Activated CD4-positive, alpha-beta T cell treated with anti-CD3 and anti-CD28 coated beads, Interleukin-2, amount 50 U/mL, for 4 hours (primary cell): ENCODE measurements at regions not wholly inside any gene's neighbourhood (a gene's known extent, or its start where the extent isn't known, plus 50 kb on each side); places are given as distances from the start of the nearest gene placed in this dataset.

Source experiments
- DNase-seq, 2 experiments: peaks; one replicate each; pipeline ENCODE4 v3.0.0-alpha.2; 2020

DNA sequence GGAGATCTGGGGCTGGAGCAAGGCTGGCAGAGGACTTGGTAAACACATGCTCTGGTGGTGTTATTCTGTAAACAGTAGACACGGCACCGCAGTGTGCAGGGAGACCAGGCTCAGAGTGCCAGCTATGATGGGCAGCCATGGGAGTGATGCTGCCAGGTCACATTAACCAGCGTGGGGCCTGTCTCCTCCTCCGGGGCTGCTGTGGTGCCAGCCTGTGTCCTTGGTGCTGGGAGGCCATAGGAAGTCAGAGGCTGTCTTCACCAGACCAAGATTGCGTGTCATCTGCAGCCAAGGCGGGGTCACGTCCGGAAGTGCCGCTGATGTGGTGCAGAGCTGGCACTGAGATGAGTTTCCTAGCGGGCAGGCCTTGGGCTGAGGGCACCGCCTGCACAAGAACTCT, 236.0 kb downstream of the GLRX3 start:
- no peak for DNase-seq

- no peak for DNase-seq
These were observed 236.7 kb downstream of the GLRX3 start for GRCh38 chr10:130372866-130373265.

DNA sequence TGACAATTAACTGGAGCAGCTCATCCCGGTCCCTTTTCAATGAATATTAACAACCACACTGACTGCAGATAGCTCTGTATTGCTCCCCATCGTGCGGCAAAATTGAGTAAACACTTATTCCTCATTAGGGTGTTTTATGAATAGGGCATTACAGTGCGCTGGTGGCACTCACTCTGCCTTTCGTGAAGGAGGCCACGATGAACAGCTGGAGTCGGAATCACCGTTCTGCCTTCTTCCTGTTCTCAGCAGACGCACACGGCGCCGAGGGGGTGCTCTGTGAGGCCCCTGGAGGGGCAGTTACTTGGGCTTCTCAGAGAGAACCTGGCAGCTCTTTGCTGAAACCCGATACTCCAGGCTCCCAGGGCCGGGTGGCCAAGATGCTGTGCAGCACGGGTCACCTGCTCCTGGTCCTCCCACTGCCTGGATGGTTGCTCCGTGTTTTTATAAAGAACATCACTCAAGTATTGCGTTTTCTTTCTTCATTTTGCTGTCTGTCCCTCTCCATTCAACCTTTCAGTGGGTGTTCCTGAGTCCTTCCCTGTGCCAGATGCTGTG, 241.9 kb downstream of the GLRX3 start:
- DNase-seq: no peak

DNA sequence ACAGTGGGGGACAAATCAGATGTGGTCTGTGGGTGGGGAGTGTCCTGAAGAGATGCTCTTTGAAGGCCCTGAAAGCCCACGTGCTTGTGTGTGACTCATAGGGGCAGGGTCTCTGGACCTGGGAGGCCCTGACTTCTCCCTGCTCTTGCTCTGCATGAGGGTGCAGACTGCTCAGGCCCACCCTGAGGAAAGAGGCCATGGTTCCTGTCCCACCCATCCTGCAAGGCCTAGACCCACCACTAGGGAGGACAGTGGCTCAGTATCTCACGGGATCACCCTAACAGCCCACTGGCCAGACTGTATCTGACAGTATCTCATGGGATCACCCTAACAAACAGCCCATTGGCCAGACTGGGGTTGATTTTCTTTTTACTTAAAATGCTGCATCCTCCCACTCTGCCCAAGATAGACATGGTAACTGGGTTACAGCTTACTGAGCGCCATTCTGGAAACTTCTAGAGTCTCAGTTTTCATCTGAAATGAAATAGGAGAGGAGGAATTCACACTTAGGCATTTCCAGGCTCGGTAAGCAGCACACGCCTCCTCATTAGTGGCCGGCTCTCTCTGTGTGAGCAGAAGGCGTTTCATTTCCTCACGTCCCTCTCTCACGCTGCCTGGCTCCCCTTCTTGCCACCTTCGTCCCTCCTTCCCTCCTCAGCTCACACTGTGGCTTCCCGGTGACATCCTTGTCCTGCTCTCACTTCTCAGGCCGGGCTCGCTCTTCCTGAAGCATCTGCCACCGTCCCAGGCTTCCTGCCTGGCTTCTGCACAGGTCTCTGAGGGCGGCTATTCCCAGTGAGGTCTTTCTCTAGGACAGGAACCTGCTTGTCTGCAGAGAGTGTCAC, 242.6 kb downstream of the GLRX3 start:
- DNase-seq: no peak

GRCh38 chr10:130380056-130380455, 243.9 kb downstream of the GLRX3 start:
- DNase-seq: no peak

DNA sequence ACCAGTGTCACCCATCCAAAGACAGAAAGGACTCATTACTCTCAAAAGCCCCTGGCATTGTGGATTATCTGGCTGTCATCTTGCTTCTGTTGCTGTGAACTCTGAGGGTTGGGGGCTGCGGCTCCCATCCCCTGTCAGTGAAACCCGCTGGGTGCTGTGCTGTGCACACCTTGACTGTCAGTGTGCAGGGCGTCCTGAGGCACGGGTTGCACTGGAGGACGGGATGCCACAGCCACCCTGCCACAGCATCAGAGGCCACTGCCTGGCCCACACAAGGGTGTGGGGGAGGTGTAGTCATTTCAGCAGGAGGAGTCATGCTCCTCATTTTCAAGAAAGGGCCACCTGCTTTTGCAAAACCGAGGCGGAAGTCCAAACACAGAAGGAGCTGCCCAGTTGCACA, 245.8 kb downstream of the GLRX3 start:
- DNase-seq: no peak

- DNase-seq: no peak
These were observed 251.9 kb downstream of the GLRX3 start for GRCh38 chr10:130387936-130388580.

GRCh38 chr10:130388746-130389145, 252.6 kb downstream of the GLRX3 start:
- DNase-seq: no peak

- DNase-seq: no peak
These were observed 253.7 kb downstream of the GLRX3 start for GRCh38 chr10:130389906-130390305.

DNA sequence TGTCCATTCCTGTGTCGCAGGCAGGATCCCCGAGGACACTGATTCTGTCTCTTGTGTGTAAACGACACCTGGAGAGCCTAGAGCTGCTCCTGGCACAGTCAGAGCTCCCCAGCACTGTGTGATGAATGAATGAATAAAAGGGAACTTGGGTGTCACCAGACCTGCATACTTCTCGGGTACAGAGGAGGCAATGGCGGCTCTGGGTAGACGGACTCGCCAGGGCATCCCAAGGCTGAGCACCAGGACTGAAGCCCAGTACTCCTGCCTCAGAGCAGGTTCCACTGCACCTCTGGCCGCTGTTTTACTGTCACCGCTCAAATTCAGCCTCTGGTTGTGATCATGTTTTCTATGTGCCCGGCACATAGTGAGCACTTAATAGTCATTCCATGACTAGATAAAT, 255.8 kb downstream of the GLRX3 start:
- DNase-seq: no peak

GRCh38 chr10:130393342-130393741, 257.2 kb downstream of the GLRX3 start:
- no peak for DNase-seq

DNA sequence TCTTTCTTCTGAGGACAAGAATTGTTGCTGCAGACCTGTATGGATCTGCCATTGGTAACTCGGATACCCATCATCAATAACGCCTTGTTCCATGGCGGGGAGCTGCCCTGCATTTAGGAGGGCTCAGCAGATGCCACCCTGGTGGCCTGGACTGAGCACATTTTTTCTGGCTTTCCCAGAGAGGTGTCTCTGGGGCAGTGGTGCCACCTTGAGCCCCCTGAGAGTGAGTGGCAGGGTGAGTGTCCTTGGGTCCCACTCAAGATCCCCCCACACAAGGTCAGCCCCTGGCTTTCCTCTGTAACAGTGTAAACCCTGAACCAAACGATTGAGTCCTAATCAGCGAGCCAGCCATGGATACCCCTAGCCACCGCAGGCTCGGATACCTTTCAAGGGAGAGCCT, 258.6 kb downstream of the GLRX3 start:
- DNase-seq: no peak

- DNase-seq: no peak
These were observed 259.2 kb downstream of the GLRX3 start for GRCh38 chr10:130395248-130395936.

- no peak for DNase-seq
These were observed 259.9 kb downstream of the GLRX3 start for GRCh38 chr10:130396044-130396443.

DNA sequence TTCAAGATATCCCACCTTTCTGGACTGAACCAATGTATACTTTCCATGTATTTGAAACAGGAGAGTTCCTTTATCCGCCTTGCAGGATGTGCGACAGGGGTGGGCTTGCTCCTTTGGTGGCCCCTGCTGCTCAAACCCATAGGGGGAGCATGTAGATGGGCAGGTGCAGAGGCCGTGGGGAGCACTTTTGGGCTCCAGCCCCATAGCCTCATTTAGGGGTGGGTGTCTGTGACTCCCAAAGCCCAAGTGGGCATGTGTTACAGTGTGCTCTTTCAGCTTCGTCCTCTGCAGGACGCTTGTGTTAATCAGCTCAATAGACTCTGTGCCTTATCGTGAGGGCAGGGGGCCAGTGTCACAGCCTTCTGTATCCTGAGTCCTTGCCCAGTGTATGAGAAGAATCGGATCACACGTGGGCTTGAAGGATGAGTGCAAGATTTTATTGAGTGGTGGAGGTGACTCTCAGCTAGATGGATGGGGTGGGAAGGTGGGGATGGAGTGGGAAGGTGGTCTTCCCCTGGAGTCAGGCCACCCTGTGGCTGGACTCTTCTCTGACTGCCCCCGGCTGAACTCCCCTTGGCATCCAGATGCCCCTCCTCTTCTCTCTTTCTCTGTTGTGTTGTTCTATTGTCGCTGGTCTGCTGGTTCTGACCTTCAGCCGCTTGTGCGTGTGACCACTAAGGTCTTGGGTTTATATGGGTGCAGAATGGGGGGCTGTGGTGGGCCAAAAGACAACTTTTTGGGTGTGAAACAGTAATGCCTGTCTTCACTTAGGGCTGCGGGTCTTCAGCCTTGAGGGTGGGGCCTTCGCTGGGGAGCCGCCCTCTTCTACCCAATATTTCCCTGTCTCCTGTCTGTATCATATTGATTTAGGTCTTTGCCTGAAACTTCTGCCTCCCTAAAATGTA, 262.2 kb downstream of the GLRX3 start:
- DNase-seq: no peak

DNA sequence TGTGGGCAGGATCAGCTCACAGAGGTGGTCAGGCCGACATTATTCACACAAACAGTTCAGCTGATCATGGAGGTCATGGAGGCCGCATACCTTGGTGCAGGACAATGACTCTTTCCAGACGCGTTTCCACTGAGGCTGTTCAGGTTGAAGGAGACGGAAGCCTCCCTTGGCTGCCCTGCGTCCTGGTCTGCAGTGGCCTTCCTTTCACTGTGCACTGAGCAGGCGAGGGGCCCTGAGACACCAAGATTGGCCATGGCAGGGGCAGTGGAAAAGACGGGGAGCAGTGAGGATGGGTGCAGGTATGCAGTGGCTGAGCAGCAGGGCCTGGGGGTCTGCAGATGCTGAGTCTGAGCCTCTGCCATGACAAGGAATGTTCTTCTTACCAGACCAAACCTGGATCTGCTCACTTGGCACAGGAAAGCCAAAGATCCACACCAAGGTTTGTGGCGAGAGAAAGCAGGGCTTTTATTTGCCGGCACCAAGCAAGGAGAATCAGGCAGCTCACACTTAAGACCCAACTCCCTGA, 263.3 kb downstream of the GLRX3 start:
- no peak for DNase-seq

DNA sequence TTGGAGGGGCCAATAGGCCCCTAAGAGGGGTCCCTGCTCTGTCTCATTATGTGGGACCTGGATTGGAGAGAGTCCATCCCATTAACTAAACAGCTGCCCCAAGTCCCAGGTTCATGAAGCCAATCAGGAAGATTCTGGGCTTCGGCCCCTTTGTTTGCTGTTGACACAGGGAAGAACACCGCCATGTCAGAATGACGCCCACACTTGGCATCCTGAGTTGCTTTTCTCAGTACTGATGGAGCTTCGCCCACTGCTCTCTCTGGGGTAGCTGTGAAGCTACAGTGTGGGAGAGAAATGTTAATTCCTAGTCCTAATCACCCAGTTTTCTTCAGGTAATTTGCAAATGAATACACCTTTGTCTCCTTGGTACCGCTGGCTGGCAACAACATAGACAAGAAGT, 264.7 kb downstream of the GLRX3 start:
- DNase-seq: no peak

DNA sequence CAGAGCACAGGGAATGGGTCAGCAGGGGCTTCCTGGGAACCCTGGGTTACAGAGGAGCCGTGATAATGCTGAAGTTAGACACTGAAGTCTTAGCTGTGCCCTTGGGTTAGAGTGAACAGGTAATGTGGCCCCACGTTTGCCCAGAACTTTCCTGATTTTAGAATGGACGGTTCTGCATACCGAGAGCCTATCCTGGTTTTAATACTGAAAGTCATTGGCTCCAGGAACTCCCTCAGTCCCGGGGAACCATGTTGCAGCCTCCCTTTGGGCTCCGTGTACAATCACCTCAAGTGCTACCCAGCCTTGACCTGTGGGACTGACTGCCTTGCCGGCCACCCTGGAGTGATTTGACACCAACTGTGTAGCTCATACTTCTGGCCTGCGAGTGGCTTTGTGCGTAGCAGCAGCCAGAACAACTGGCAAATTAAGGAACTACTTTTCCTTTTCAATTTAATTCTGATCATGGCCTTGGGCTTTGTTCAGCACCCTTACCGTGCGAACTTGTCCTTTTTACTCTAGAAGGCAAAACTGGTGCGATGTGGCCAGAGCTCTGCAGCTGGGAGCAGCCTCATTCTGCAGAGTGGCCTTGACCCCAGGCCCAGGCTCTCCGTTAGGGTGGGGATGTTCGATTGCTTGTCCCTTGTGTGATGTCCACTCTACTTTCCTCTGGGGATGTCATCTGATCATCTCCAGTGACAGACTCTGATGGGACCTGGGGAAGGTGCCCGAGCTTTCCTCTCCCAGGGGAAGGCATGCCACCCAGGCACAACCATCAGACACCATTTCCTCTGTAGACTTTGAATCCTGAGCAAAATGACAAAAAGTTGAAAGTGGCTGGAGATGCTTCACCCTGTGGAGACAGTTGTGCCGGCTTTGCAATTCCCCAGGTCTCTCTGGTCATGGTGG, 265.9 kb downstream of the GLRX3 start:
- no peak for DNase-seq

GRCh38 chr10:130403153-130404075, 267.2 kb downstream of the GLRX3 start:
- no peak for DNase-seq

DNA sequence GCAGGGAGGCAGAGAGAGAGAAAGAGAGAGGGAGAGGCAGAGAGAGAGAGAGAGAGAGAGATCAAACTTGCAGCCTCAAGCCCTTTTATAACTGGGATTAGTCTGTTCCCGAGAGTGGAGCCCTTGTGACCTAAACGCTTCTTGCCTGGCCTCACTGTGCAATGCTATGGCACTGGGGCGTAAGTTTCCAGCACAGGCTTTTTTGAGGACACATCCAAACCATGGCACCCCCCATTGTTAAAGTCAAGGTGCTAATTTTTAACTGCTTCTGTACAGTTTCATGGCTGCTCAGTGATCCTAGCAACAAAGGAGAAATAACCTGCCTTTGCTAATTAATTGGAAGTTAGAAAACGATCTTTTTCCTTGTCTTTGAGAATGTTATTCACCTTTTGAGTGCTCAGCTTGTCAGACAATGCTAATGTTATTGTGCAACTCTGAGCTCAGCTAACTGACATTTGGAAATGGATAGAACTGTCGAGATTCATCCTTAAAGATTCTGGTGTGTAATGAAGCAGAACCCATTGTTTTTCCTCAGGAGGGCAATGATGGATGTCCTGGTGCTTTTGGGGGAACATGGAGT, 268.4 kb downstream of the GLRX3 start:
- DNase-seq: no peak
